Glomerular endothelial cell (primary cell): ENCODE measurements at regions not wholly inside any gene's neighbourhood (a gene's known extent, or its start where the extent isn't known, plus 50 kb on each side); places are given as distances from the start of the nearest gene placed in this dataset.
"Not testable (repeated sequence)": the region's sequence is repeated elsewhere in the genome, so short reads cannot be mapped to it uniquely, and the experiment has no call there.

ENCODE experiments used
- DNase-seq: peaks from one replicate; pipeline ENCODE4 v3.0.0-alpha.2; 2011; ENCODE audit warnings: low read depth, low spot score; ENCODE audit errors: extremely low read depth

GRCh38 chr7:13627455-13627854 lies 362.0 kb downstream of the ETV1 start:
- no peak for DNase-seq

GRCh38 chr7:13628239-13629001 lies 361.0 kb downstream of the ETV1 start:
- no peak for DNase-seq

DNA sequence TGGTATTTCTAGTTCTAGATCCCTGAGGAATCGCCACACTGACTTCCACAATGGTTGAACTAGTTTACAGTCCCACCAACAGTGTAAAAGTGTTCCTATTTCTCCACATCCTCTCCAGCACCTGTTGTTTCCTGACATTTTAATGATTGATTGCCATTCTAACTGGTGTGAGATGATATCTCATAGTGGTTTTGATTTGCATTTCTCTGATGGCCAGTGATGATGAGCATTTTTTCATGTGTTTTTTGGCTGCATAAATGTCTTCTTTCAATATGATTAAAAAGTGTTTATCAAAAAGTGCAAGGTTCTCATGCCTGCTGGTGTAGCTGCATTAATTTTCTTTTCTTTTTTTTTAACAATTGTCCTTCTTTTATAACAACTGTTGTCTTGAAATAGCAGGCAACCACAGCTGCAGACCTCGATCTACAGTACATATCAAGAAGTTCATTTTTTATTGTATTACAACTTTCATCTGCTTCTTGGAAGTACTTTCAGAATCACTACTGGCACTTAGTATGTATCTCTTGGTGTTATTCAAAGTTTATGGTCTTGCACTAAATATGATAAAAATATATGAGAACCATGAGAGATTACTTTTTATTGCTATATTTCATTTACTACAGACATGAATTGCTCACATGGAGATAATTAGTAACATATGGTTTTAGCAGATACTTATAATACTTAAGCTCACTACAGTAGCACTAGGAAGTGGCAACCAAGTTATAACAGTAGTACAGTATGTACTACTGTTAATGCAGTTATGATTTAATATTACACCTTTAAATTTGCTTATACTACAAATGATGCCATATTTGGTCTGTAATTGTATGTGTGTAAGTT lies 358.0 kb downstream of the ETV1 start:
- DNase-seq = not testable (repeated sequence)

GRCh38 chr7:13633857-13634256 lies 355.6 kb downstream of the ETV1 start:
- DNase-seq = no peak

GRCh38 chr7:13639396-13639795 lies 350.1 kb downstream of the ETV1 start:
- DNase-seq = no peak

DNA sequence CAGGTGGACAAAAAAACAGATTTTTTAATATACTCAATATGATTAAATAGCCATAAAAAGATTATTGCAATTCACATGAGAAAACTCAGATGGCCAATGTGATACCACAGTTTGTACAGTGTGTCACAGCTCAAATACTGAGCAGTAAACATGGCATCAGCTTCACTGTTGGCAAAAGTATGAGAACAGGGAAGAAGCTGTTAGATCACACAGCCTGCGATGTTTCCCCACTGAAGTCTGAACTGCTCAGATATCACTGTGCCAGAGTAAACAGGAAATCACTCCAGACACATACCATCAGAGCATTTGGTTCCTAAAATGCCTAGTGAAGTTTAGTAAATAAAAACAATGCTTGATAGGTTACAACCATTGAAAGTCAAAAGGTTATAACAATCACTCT lies 347.8 kb downstream of the ETV1 start:
- no peak for DNase-seq

DNA sequence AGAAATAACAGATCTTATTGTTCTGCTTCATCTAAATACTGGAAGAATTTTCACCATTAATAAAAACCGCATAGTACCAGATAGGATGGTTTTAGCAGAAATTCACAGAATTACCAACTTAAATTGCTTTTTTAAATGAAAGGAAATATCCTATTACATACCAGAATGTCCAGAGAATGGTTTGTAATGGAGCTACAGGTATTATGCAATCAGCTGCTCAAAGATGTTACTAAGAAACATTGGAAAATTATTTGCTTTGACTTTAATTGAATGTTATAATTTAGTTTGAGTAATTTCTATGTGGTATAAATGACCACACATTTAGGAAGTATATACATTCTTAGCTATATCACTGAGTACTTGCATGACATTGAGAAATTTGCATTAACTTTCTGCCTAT lies 338.3 kb downstream of the ETV1 start:
- no peak for DNase-seq

GRCh38 chr7:13656330-13656729 lies 333.1 kb downstream of the ETV1 start:
- no peak for DNase-seq

DNA sequence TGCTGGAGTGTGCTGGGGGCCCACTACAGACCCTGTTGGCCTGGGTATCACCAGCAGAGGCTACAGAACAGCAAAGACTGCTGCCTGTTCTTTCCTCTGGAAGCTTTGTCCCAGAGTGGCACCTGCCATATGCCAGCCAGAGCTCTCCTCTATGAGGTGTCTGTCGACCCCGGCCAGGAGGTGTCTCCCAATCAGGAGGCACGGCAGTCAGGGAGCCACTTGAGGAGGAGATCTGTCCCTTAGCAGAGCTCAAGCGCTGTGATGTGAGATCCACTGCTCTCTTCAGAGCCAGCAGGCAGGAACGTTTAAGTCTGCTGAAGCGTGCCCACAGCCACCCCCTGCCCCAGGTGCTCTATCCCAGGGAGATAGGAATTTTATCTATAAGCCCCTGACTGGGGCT lies 316.2 kb downstream of the ETV1 start:
- DNase-seq = no peak

DNA sequence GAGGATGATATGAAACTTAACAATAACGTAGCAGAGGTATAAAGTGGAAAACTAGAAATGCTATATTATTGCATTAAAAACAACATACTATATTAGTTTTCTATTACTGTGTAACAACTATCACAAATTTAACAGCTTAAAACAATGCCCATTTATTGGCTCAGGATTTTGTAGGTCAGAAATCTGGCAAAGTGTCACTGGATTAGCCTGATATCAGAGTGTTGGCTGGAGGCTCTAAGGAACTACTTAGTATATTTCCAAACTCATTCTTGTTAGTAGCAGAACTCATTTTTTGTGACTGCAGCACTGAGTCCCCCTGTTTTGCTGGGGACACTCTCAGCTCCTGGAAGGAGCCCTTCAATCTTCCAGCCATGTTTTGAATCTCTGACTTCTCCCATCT lies 306.8 kb downstream of the ETV1 start:
- no peak for DNase-seq

DNA sequence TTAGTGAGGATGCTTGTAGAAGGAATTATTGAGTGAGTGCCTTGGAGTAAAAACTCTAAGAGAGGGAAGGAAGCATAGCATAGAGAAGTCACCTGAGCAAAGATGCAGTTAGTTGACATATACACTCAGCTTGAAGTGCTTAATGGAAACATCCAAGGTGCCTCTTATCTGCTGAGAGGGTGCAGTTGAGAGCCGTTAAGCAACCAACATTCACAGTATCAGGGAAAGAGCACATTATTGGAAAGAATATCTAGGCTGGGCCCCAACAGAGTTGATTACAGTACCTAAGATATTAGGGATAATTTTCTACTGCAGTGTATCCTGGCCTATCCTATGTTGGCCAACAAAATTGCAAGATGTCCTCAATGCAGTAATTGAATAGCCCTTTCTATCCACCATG lies 302.0 kb downstream of the ETV1 start:
- DNase-seq = no peak

DNA sequence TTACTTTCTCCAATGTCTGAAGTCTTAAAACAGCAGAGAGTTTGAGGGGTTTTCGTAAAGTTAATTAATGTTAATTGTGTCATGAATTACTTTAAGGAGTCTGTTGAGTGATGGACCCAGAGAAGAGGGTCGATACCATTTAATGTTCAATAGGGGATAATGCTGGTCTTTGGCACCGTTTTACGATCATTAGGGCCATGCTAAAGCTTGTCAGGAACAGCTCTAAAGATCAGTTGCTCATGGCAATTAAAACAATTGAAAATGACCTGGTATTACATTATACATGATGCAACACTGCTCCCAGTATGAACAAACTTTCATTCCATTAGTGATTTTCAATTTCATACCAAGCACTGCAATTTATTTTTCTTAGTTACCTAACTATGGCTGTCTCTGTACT lies 296.9 kb downstream of the ETV1 start:
- no peak for DNase-seq

- DNase-seq = no peak
Measured at GRCh38 chr7:13702251-13702650, 287.2 kb downstream of the ETV1 start.

- no peak for DNase-seq
Measured at GRCh38 chr7:13708670-13709069, 280.8 kb downstream of the ETV1 start.

DNA sequence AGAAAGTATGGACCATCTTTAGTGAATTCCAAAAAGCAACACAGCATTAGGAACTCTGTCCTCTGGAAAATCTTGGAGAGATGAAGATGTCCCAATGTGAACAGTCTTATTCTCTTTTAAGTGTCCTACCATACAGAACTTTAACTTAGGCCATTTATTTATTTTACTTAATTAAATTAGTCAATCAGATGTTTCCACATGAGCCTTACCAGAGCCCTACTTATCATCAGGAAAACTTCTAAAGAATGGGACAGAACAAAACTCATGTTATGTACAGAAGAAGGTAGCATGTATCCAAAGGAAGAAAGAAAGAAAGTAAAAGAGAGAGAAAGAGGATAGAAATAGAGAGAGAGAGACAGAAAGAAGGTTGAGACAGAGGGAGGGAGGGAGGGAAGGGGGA lies 276.4 kb downstream of the ETV1 start:
- no peak for DNase-seq

DNA sequence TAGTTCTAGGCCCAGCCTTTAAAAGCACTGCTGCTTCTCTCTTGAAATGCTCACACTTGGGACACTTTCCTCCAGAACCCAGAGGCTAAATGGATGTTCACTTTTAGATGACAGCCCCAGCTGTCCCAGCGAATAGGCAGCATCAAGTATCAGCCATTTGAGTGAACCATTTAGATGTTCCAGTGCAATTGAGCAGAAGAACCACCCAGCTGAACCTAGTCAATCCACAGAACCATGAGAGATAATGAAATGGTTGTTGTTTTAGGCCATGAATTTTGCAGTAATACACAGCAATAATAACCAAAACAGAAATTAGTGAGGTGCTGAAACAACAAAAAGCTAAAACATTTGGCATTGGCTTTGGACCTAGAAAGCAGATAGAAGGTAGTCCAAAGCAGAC lies 273.9 kb downstream of the ETV1 start:
- no peak for DNase-seq

GRCh38 chr7:13717031-13717430 lies 272.4 kb downstream of the ETV1 start:
- no peak for DNase-seq

DNA sequence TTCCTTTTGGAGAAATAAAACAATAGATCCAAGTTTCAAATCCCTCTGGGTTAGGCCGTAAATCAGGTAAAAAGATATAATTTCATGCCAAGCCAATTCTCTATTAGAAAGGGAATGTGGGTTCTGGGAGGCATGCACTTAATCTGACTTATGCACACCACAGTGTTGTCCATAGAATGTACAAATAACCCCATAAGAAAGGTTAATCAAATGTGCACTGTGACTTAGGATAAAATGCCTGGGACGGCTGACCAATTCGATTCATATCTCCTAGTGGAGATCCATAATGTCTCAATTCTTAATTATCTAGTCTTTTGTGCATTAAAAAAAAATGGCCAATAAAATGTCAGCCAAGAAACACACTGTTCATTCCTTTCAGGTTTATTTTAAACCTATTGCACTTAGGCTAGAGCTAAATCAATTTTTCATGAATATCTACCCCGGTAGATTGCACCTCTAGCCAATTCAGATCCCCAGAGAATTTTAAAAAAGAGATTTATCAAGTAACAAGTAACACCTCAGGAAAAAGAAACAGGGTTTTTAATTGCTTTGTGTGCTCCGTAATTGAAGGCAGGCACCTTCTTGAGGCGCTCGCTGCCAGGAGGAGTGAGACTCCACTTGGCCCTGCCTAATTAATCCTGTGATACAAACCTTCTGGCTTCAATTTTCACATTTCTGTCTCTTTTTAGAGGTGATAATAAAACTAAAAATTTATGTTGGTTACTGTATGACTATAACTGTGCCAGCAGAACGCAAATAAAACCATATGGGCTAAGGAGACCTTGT lies 265.1 kb downstream of the ETV1 start:
- DNase-seq = no peak

- DNase-seq = no peak
Measured at GRCh38 chr7:13724977-13725566, 264.4 kb downstream of the ETV1 start.

GRCh38 chr7:13725591-13725990 lies 263.9 kb downstream of the ETV1 start:
- no peak for DNase-seq

DNA sequence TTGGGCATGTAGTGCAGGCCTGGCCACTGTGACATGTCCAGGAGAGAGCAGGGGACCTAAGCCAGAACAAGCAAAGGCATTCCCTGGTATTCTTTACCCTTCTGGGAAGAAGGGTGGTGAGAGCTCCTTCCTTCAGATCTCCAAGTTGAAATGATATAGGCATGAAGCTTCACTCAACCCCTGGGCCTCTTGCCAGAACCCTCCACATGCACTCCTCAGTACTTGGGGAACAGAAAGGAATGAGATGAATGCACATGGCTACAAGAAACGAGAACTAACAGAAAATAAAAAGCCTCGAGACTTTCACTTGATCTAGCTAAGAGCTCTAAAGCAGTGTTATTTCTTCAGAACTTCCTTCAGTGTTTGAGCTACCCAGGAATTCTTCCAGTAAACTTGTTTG lies 262.2 kb downstream of the ETV1 start:
- DNase-seq = no peak
